Panc1 (cell line): ENCODE measurements at regions not wholly inside any gene's neighbourhood (a gene's known extent, or its start where the extent isn't known, plus 50 kb on each side); places are given as distances from the start of the nearest gene placed in this dataset.

Experiments
- POLR2AphosphoS5 ChIP-seq: IDR thresholded peaks from 2 replicates; pipeline ENCODE4 v1.6.1; 2012; ENCODE audit warnings: mild to moderate bottlenecking, low read depth, low read length, moderate library complexity
- SIN3A ChIP-seq: IDR thresholded peaks from 2 replicates; pipeline ENCODE4 v1.6.1; 2012; ENCODE audit warnings: low read depth, mild to moderate bottlenecking, low read length, moderate library complexity, borderline replicate concordance; ENCODE audit not compliant: insufficient read depth
- TCF7L2 ChIP-seq: IDR thresholded peaks from 2 replicates; pipeline ENCODE4 v1.6.1; 2011; ENCODE audit warnings: mild to moderate bottlenecking, low read depth, low read length, inconsistent platforms
- TF ChIP-seq, protein P1 (sequence below): fragments of 450-650 bp; IDR thresholded peaks from 2 replicates; pipeline ENCODE4 v1.5.1; 2017; ENCODE audit warnings: mild to moderate bottlenecking
- TF ChIP-seq, protein P2 (sequence below), 2 experiments: IDR thresholded peaks; 2 replicates each; pipeline ENCODE4 v1.6.1; 2011 to 2012; ENCODE audit warnings: low read depth in 2 of 2, control low read depth in 1 of 2, low read length in 1 of 2, mild to moderate bottlenecking in 1 of 2, moderate library complexity in 1 of 2; ENCODE audit not compliant: insufficient read depth in 1 of 2

DNA sequence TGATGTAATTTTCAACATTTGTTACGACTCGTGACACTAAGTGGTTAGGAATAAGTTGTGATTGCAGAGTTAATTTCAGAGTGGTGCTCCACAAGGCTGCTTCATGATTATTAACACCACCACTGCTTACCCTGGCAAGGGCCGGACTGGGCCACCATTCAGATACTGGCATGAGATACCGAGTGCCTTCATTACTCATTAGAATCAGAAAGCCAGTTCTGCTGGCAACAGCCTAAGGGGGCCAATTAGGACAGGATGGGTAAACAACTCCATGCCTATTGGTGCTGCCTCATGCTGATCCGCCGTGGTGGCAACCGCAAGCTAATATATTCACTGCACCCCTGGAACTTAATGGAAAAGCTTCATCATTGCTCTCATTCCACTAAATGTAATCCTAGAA lies 575.1 kb downstream of the EFNB2 start:
- TF ChIP-seq, protein P1, sequence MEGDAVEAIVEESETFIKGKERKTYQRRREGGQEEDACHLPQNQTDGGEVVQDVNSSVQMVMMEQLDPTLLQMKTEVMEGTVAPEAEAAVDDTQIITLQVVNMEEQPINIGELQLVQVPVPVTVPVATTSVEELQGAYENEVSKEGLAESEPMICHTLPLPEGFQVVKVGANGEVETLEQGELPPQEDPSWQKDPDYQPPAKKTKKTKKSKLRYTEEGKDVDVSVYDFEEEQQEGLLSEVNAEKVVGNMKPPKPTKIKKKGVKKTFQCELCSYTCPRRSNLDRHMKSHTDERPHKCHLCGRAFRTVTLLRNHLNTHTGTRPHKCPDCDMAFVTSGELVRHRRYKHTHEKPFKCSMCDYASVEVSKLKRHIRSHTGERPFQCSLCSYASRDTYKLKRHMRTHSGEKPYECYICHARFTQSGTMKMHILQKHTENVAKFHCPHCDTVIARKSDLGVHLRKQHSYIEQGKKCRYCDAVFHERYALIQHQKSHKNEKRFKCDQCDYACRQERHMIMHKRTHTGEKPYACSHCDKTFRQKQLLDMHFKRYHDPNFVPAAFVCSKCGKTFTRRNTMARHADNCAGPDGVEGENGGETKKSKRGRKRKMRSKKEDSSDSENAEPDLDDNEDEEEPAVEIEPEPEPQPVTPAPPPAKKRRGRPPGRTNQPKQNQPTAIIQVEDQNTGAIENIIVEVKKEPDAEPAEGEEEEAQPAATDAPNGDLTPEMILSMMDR: no peak
- TF ChIP-seq POLR2AphosphoS5 (no peak), TCF7L2 (no peak), SIN3A (no peak)
- TF ChIP-seq, protein P2, sequence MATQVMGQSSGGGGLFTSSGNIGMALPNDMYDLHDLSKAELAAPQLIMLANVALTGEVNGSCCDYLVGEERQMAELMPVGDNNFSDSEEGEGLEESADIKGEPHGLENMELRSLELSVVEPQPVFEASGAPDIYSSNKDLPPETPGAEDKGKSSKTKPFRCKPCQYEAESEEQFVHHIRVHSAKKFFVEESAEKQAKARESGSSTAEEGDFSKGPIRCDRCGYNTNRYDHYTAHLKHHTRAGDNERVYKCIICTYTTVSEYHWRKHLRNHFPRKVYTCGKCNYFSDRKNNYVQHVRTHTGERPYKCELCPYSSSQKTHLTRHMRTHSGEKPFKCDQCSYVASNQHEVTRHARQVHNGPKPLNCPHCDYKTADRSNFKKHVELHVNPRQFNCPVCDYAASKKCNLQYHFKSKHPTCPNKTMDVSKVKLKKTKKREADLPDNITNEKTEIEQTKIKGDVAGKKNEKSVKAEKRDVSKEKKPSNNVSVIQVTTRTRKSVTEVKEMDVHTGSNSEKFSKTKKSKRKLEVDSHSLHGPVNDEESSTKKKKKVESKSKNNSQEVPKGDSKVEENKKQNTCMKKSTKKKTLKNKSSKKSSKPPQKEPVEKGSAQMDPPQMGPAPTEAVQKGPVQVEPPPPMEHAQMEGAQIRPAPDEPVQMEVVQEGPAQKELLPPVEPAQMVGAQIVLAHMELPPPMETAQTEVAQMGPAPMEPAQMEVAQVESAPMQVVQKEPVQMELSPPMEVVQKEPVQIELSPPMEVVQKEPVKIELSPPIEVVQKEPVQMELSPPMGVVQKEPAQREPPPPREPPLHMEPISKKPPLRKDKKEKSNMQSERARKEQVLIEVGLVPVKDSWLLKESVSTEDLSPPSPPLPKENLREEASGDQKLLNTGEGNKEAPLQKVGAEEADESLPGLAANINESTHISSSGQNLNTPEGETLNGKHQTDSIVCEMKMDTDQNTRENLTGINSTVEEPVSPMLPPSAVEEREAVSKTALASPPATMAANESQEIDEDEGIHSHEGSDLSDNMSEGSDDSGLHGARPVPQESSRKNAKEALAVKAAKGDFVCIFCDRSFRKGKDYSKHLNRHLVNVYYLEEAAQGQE (IDR thresholded peaks at IDR 0.05; ENCODE audit: insufficient read depth in 1 of 2, low read depth in 2 of 2, low read length in 1 of 2): no peak
